H4 (cell line): ENCODE measurements at regions not wholly inside any gene's neighbourhood (a gene's known extent, or its start where the extent isn't known, plus 50 kb on each side); places are given as distances from the start of the nearest gene placed in this dataset.
A peak's percentile ranks its signal among the peaks of the same experiment; 100 is the strongest.

Source experiments
- DNase-seq: peaks from one replicate; pipeline ENCODE4 v3.0.0-alpha.2; 2015; ENCODE audit warnings: low spot score

DNA sequence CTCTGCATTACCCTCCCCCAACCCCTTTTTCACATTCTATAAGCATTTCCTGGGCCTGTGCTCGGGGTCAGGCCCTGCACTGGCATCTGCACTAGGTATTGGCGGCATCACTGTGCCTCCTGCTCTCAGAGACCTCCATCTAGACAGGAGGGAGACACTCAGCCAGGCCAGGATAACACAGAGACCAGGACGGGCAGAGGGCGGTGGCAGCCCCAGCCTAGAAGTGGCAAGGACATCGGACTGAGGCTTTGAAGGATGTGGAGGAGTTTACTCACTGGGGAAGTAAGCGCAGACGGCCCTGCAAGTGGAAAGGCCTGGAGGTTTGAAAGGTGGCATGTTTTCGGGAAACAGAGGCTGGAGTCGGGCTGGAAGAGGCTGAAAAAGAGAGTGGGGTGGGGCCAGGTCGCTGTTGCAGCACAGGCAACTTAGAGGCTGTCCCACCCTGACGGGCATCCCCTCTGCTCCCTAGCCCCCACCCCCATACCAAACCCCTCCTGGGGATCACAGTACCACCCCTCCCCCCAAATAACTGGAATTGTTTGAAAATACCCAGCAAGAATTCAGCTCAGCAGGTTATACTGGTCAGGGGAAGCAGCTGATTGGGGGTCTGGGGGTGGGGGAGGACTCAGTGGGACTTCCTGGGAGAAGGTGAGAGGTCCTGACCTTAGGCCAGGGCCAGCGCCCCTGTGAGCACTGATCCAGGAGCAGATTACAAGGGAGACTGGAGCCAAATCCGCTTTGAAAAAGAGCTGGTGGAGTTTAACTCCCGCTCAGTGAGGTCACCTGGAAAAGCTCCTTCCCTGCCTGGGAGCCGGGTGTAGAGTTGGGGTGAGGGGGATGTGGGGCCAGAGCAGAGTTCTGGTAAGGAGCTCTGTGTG is 121.8 kb upstream of the WNT4 start:
- no peak for DNase-seq

DNA sequence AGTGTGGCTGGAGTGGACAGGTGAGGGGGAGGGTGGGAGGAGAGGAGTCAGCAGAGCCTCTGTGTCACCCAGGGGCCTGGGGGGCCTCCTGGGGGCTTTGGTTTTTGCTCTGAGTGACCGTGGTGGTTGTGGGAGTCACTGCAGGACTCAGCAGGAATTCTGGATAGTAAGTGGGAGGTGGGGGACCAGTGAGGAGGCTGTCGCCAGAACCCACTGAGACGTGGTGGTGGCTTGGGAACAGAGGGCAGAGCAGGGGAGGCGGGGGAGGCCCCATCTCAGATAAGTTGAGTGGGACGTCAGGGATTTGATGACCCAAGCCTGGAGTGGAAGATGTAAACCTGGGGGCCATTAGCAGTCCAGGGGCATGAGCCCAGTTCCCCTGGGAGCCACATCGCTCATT is 123.2 kb upstream of the WNT4 start:
- DNase-seq = no peak

- no peak for DNase-seq
Observed at GRCh38 chr1:22267413-22268175, 124.7 kb upstream of the WNT4 start.

- DNase-seq = no peak
Observed at GRCh38 chr1:22268327-22268726, 125.4 kb upstream of the WNT4 start.

DNA sequence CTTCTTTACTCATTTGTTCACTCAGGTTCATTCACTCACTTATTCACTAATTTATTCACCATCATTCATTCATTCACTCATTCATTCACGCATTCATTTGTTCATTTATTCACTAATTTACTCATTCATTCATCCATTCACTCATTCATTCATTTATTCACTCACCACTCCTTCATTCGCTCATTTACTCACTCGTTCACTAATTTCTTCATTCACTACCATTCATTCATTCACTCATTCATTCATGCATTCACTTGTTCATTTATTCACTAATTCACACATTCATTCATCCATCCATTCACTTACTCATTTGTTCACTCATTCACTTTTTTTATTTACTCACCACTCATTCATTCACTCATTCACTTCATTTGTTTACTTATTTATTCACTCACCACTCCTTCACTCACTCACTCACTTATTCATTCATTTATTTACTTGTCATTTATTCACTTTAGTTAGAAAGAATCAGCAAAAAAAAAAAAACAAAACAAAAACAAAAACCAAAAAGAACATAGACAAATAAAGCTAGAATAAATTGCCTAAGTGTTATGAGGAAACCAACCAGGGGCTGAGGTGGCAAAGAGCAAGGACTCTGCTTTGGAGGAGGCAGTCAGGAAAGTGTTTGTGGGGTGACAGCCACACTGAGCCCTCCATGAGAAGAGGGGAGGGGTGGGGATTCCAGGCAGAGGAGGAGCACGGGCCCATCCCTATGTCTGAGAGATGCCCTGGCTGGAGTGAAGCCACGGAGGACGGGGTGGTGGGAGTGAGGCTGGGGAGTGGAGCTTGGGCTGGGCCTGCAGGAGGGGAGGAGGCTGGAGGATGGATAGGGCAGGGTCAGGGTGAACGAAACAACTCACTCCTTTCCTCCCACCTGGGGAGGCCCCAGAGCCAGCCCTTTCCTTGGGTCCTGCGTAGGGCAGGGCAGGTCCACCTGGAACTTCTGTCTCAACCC is 129.2 kb upstream of the WNT4 start:
- DNase-seq = no peak

DNA sequence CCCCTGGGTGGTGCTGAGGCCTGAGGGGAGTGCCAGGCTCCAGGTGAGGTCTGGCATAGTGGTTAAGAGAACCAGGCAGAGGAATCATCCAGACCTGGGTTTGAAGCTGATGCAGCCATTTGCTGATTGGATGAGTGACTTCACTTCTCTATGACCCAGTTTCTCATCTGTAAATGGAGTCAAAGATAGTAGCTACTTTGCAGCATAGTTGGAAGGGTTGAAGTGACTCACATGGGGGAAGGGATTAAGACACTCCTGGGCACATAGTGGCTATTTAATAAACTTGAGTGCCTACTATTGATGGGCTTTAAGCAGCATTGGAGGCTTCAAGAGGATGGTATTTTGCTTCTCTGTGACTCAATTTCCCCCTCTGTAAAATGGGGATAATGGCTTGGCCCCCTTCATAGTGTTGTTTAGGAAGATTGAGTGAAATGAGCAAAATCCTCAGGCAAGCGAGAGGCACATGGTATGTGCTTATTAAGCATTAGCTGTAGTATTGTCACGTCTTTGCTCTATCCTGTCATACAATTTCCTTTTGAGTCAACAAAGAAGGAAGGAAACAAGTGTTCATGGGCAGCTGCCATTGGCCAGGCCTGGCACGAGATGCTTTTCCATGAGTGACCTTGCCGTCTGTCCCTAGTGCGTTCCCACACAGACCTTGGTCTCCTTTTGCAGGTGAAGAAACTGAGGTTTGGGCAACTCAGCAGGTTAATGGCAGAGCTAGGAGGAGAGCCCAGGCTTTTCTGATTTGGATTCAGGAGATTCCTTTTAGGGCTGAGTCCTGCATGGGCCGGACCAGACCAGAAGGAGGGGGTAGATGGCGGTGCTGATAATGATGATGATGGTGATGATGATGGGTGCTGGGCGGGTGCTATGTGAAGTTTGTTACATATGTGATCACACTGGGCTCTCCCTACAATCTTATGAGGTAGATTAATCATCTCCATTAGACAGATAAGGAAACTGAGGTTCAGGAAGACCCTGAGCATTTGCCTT is 131.1 kb upstream of the WNT4 start:
- DNase-seq = no peak

- no peak for DNase-seq
Observed at GRCh38 chr1:22275167-22275566, 132.3 kb upstream of the WNT4 start.

GRCh38 chr1:22275626-22276395 is 132.9 kb upstream of the WNT4 start:
- peak; percentile 48 for DNase-seq

GRCh38 chr1:22276396-22276748 is 133.5 kb upstream of the WNT4 start:
- no peak for DNase-seq

DNA sequence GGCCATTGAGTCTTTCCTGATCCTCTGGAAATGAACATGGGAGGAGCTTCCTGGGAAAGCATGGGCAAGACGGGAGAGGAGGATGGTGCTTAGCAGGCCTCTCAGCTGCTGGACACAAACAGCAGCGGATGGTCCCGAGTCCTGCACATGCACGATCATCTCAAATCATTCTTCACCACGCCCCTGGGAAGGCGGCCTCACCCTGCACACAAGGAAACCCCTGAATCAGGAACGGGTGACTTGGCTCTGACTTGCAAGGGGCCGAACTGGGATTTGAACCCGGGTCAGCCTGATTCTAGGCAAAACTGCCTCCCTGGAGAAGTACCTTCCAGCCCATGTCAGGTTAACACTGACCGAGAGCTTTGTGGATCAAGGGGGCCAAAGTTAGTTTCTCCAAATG is 134.8 kb upstream of the WNT4 start:
- no peak for DNase-seq

- DNase-seq = no peak
Observed at GRCh38 chr1:22279735-22280134, 136.8 kb upstream of the WNT4 start.

GRCh38 chr1:22280526-22280925 is 137.6 kb upstream of the WNT4 start:
- no peak for DNase-seq

- no peak for DNase-seq
Observed at GRCh38 chr1:22281521-22282363, 138.8 kb upstream of the WNT4 start.

GRCh38 chr1:22282364-22282995 is 139.6 kb upstream of the WNT4 start:
- no peak for DNase-seq

DNA sequence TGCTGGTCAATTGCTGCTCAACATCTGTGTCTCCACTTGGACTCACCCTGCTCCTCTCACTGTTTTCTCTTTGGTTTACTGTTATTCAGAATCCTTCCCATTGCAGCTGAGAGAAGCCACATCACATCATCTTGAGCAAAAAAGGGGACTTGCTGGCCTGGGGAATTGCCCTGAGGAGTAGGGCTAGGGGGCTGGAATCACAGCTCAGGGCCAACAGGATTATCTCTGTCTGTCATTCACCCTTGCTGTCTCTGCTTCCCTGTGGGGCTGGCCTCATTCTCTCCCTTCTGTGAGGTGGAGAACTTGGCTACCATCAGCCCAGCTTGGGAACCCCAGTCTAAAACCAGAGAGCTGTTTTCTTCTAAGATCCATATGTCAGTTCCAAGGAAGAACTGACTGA is 140.7 kb upstream of the WNT4 start:
- no peak for DNase-seq

DNA sequence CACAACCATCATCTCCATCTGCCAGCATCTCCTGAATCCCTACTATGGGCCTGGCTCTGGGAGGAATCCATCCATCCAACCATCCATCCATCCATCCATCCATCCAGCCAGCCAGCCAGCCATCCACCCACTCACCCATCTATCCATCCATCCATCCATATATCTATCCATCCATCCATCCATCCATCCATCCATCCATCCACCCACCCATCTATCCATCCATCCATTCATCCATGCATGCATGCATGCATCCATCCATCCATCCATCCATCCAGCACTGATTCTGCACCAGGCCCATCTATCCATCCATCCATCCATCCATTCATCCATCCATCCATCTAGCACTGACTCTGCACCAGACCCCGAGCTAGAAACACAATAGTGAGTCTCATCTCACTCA is 141.3 kb upstream of the WNT4 start:
- no peak for DNase-seq

DNA sequence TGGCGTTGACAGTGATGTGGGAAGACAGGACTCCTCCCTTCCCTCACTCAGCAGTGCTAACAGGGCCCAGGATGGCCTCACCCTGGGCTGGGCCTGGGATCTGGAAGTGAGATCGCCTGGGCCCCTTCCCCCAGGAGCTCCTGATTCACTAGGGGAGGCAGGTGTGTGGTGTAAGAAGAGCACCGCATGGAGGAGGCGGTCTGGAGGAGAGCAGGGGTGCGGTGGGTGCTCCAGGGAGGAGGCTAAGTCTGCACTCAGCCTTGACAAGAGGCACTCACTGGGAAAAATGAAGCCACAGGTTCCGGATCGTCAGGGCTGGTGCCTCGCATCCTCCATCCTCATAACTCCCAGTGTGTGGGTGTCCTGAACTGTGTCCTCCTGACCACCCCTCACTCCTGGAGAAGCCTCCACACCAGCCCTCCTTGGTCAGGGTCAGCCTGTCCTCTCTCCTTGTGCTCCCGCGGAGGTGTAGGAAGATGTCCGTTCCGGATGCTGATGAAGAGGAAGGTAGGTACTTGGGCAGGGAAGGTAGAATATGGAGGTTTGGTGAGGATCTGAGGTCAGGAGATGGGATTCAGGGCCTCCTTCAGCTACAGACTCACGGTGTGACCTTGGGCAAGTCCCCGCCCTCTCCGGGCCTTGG is 142.1 kb upstream of the WNT4 start:
- DNase-seq = no peak
